Prostate gland (tissue), 2 donors: ENCODE measurements at regions not wholly inside any gene's neighbourhood (a gene's known extent, or its start where the extent isn't known, plus 50 kb on each side); places are given as distances from the start of the nearest gene placed in this dataset.

Experiments used
- DNase-seq: peaks from one replicate; pipeline ENCODE4 v3.0.0-alpha.2; 2019; ENCODE audit warnings: low spot score
- H3K27ac ChIP-seq, 2 donors: fragments of 200-600 bp; sonication (generic); 2 replicates each; pipeline ENCODE4 v1.5.1; 2017 to 2019
- H3K27me3 ChIP-seq: fragments of 200-600 bp; sonication (generic); replicated peaks from 2 replicates; pipeline ENCODE4 v1.5.1; 2019; ENCODE audit not compliant: insufficient read depth
- H3K36me3 ChIP-seq, 2 donors: fragments of 200-600 bp; sonication (generic); 1 replicate in 1 of 2; 2 replicates in 1 of 2; pipeline versions ENCODE4 v1.5.1 to v1.8.1; 2017 to 2019
- H3K4me1 ChIP-seq: fragments of 200-600 bp; sonication (generic); replicated peaks from 2 replicates; pipeline ENCODE4 v1.5.1; 2019
- H3K4me3 ChIP-seq, 2 donors: fragments of 200-600 bp; sonication (generic); 2 replicates each; pipeline ENCODE4 v1.5.1; 2017 to 2019
- H3K9me3 ChIP-seq: fragments of 200-600 bp; sonication (generic); 2 replicates; pipeline ENCODE4 v1.5.1; 2017
- CTCF ChIP-seq, 4 experiments: fragments of 200-600 bp in 2 of 4; fragments of 450-650 bp in 2 of 4; sonication (generic) in 2 of 4; IDR thresholded peaks; 1 replicate in 3 of 4; 2 replicates in 1 of 4; pipeline ENCODE4 v1.5.1; 2016 to 2019; ENCODE audit warnings: antibody characterized with exemption in 4 of 4, mild to moderate bottlenecking in 2 of 4, moderate library complexity in 2 of 4
- POLR2A ChIP-seq: fragments of 450-650 bp; IDR thresholded peaks from one replicate; pipeline ENCODE4 v1.6.1; 2016; ENCODE audit warnings: antibody characterized with exemption, mild to moderate bottlenecking
- POLR2AphosphoS5 ChIP-seq: sonication (generic); formaldehyde crosslinking; IDR thresholded peaks from one replicate; pipeline ENCODE4 v1.6.1; 2017; ENCODE audit warnings: antibody characterized with exemption
- WGBS: methylation state at CpG from one replicate; pipeline ENCODE4 v1.1.5; 2018; 5-methylcytosine and 5-hydroxymethylcytosine counted together
- intact Hi-C: fragments of 100-400 bp; cut with DNase I; formaldehyde crosslinking; loops from one replicate; pipeline ENCODE4 v1.14.2; 2022

- Histone ChIP-seq H3K4me3 (no peak overlapping the region), H3K9me3 (no peaks in the 10 kb centered on the region), H3K27ac (no peak overlapping the region), H3K36me3 (no peaks in the 10 kb centered on the region), H3K27me3 (no peaks in the 10 kb centered on the region), H3K4me1 (no peaks in the 10 kb centered on the region)
- no peak for DNase-seq
- intact Hi-C loops, result no loop called here
- 92% methylated on average over 3 of the region's 3 CpGs for WGBS
- no peak for TF ChIP-seq POLR2A
- TF ChIP-seq POLR2AphosphoS5, result no peak
- TF ChIP-seq CTCF (IDR thresholded peaks at IDR 0.05), result no peak
These were observed 81.5 kb upstream of the TNRC6C start for GRCh38 chr17:77877036-77877435.

- H3K9me3 ChIP-seq, result no peaks in the 10 kb centered on the region
- no peak overlapping the region for H3K4me3 ChIP-seq
- no peak for DNase-seq
- no peaks in the 10 kb centered on the region for H3K4me1 ChIP-seq
- intact Hi-C loops, result loop anchor here (2.0 kb wide), 1 partner anchor 75 kb away; no protein-coding TSS in a partner anchor
- 91% methylated on average over 13 of the region's 13 CpGs for WGBS
- no peaks in the 10 kb centered on the region for H3K36me3 ChIP-seq
- H3K27ac ChIP-seq, result no peak overlapping the region
- TF ChIP-seq CTCF (IDR thresholded peaks at IDR 0.05) (no peak), POLR2A (no peak), POLR2AphosphoS5 (no peak)
- no peaks in the 10 kb centered on the region for H3K27me3 ChIP-seq
These were observed 80.7 kb upstream of the TNRC6C start for GRCh38 chr17:77877646-77878355.

GRCh38 chr17:77879226-77879895, 79.1 kb upstream of the TNRC6C start:
- WGBS, result 94% methylated on average over 12 of the region's 13 CpGs
- H3K9me3 ChIP-seq, result no peaks in the 10 kb centered on the region
- intact Hi-C loops, result loop anchor here (2.0 kb wide), 1 partner anchor 73 kb away; no protein-coding TSS in a partner anchor
- no peaks in the 10 kb centered on the region for H3K4me1 ChIP-seq
- H3K36me3 ChIP-seq, result no peaks in the 10 kb centered on the region
- no peak for DNase-seq
- no peaks in the 10 kb centered on the region for H3K27me3 ChIP-seq
- TF ChIP-seq POLR2A (no peak), POLR2AphosphoS5 (no peak), CTCF (IDR thresholded peaks at IDR 0.05) (no peak)
- no peak overlapping the region for H3K27ac ChIP-seq
- no peak overlapping the region for H3K4me3 ChIP-seq

- no peaks in the 10 kb centered on the region for H3K27me3 ChIP-seq
- intact Hi-C loops, result loop anchor here (2.0 kb wide), 1 partner anchor 73 kb away; no protein-coding TSS in a partner anchor
- H3K4me1 ChIP-seq, result no peaks in the 10 kb centered on the region
- DNase-seq, result no peak
- no peak overlapping the region for H3K4me3 ChIP-seq
- TF ChIP-seq CTCF (IDR thresholded peaks at IDR 0.05) (no peak), POLR2AphosphoS5 (no peak)
- H3K36me3 ChIP-seq, result no peaks in the 10 kb centered on the region
- no peak overlapping the region for H3K27ac ChIP-seq
- no peaks in the 10 kb centered on the region for H3K9me3 ChIP-seq
- 82% methylated on average over 9 of the region's 9 CpGs for WGBS
These were observed 78.6 kb upstream of the TNRC6C start for GRCh38 chr17:77879896-77880280.
